HCT116 (cell line): ENCODE measurements at regions not wholly inside any gene's neighbourhood (a gene's known extent, or its start where the extent isn't known, plus 50 kb on each side); places are given as distances from the start of the nearest gene placed in this dataset.

Experiments used
- ATAC-seq: fragments of 200-7000 bp; cut with Tn5 transposase; 2 replicates; pipeline ENCODE4 v1.9.1; 2020; ENCODE audit warnings: mild to moderate bottlenecking, moderate library complexity
- BruUV-seq: library from RNA; stranded (reverse); fragments of 400-500 nt; replicated peaks from 2 replicates; lab custom pipeline; 2021; lab: Mats Ljungman, UMichigan
- CTCF ChIA-PET: fragments of 300-600 bp; sonication (Branson Sonifier 250); formaldehyde crosslinking; loops from one replicate; lab custom pipeline; 2021; ENCODE audit warnings: antibody characterized with exemption; lab: Charles Lee
- POLR2A ChIA-PET: fragments of 300-600, 350-600 bp; sonication (Branson Sonifier 250); formaldehyde crosslinking; loops from one replicate; lab custom pipeline; 2021; ENCODE audit warnings: antibody characterized with exemption; lab: Charles Lee
- RAD21 ChIA-PET, 2 experiments: fragments of 300-600 bp; sonication (Branson Sonifier 250); formaldehyde crosslinking; loops; one replicate each; lab custom pipeline; 2023; ENCODE audit warnings: low total read pairs in 2 of 2; ENCODE audit not compliant: uncharacterized antibody in 2 of 2, unreplicated experiment in 2 of 2, low non-redundant PET in 1 of 2; lab: Charles Lee
- DNase-seq: peaks from one replicate; pipeline ENCODE4 v3.0.0-alpha.2; 2010; ENCODE audit warnings: low read depth, low spot score
- H2AFZ ChIP-seq: fragments of 200-600 bp; shearing (Covaris generic), sonication (generic); 2 replicates; pipeline ENCODE4 v1.6.1; 2017; ENCODE audit warnings: low read depth, mixed run types, mixed read lengths, antibody characterized with exemption, low read length; ENCODE audit not compliant: poor library complexity, severe bottlenecking
- H3K27ac ChIP-seq: 2 replicates; pipeline ENCODE4 v1.5.1; 2012; ENCODE audit warnings: low read depth, low read length
- H3K27me3 ChIP-seq: fragments of 200-600 bp; sonication (generic); 2 replicates; pipeline ENCODE4 v1.6.1; 2016; ENCODE audit warnings: mixed run types, low read length, mixed read lengths; ENCODE audit not compliant: insufficient read depth
- H3K36me3 ChIP-seq, 2 experiments: fragments of 200-500 bp in 1 of 2; fragments of 200-600 bp in 1 of 2; sonication (Bioruptor generic) in 1 of 2; sonication (generic) in 1 of 2; 2 replicates each; pipeline versions ENCODE4 v1.5.1 to v1.6.1; 2014 to 2016; ENCODE audit warnings: low read length in 2 of 2, inconsistent platforms in 1 of 2, mixed read lengths in 1 of 2, mixed run types in 1 of 2; ENCODE audit not compliant: insufficient read depth in 2 of 2, control insufficient read depth in 1 of 2
- H3K4me1 ChIP-seq, 2 experiments: fragments of 200-600 bp in 1 of 2; sonication (generic) in 1 of 2; 2 replicates each; pipeline versions ENCODE4 v1.5.1 to v1.6.1; 2012 to 2017; ENCODE audit warnings: low read length in 2 of 2, inconsistent platforms in 1 of 2, mild to moderate bottlenecking in 1 of 2, mixed read lengths in 1 of 2, mixed run types in 1 of 2, moderate library complexity in 1 of 2; ENCODE audit not compliant: insufficient read depth in 2 of 2, control insufficient read depth in 1 of 2
- H3K4me2 ChIP-seq: fragments of 200-600 bp; sonication (generic); 2 replicates; pipeline ENCODE4 v1.6.1; 2017; ENCODE audit warnings: mixed run types, low read length, mixed read lengths
- H3K4me3 ChIP-seq, 2 experiments: fragments of 200-600 bp in 1 of 2; sonication (generic) in 1 of 2; replicated peaks in 1 of 2; 2 replicates each; pipeline ENCODE4 v1.5.1; 2011 to 2016; ENCODE audit warnings: low read length in 2 of 2, control low read depth in 1 of 2, low read depth in 1 of 2, mild to moderate bottlenecking in 1 of 2, mixed read lengths in 1 of 2, mixed run types in 1 of 2
- H3K79me2 ChIP-seq: fragments of 200-600 bp; sonication (generic); 2 replicates; pipeline ENCODE4 v1.6.1; 2017; ENCODE audit warnings: mild to moderate bottlenecking, mixed run types, low read length, moderate library complexity, mixed read lengths; ENCODE audit not compliant: insufficient read depth
- H3K9ac ChIP-seq: fragments of 200-600 bp; sonication (generic); 2 replicates; pipeline ENCODE4 v1.6.1; 2016; ENCODE audit warnings: low read length, mixed read lengths
- H3K9me2 ChIP-seq: fragments of 200-600 bp; sonication (generic), shearing (Covaris generic); 2 replicates; pipeline ENCODE4 v1.6.1; 2017; ENCODE audit warnings: mixed run types, mild to moderate bottlenecking, moderate library complexity; ENCODE audit not compliant: insufficient read depth
- H3K9me3 ChIP-seq, 2 experiments: fragments of 200-500 bp in 1 of 2; fragments of 200-600 bp in 1 of 2; sonication (Bioruptor generic) in 1 of 2; sonication (generic) in 1 of 2; 2 replicates each; pipeline ENCODE4 v1.6.1; 2014 to 2017; ENCODE audit warnings: low read length in 2 of 2, mixed read lengths in 2 of 2, inconsistent platforms in 1 of 2, low read depth in 1 of 2, mild to moderate bottlenecking in 1 of 2, mixed run types in 1 of 2, moderate library complexity in 1 of 2; ENCODE audit not compliant: control insufficient read depth in 1 of 2, insufficient read depth in 1 of 2
- H4K20me1 ChIP-seq: fragments of 200-600 bp; sonication (generic), shearing (Covaris generic); 2 replicates; pipeline ENCODE4 v1.6.1; 2017; ENCODE audit warnings: mixed run types, mild to moderate bottlenecking, moderate library complexity; ENCODE audit not compliant: insufficient read depth
- ATF3 ChIP-seq: IDR thresholded peaks from 2 replicates; pipeline ENCODE4 v1.6.1; 2012
- CBX3 ChIP-seq: IDR thresholded peaks from 2 replicates; pipeline ENCODE4 v1.6.1; 2012; ENCODE audit warnings: low read depth
- ELF1 ChIP-seq: IDR thresholded peaks from 2 replicates; pipeline ENCODE4 v1.6.1; 2012; ENCODE audit warnings: low read depth, borderline replicate concordance
- FOSL1 ChIP-seq: IDR thresholded peaks from 2 replicates; pipeline ENCODE4 v1.6.1; 2012; ENCODE audit warnings: low read depth
- JUND ChIP-seq: IDR thresholded peaks from 2 replicates; pipeline ENCODE4 v1.6.1; 2012
- POLR2A ChIP-seq: IDR thresholded peaks from 2 replicates; pipeline ENCODE4 v1.7.0; 2011; ENCODE audit warnings: borderline replicate concordance; ENCODE audit not compliant: insufficient read depth, insufficient read length; ENCODE audit errors: extremely low read depth
- POLR2AphosphoS5 ChIP-seq: IDR thresholded peaks from 2 replicates; pipeline ENCODE4 v1.6.1; 2011; ENCODE audit warnings: mild to moderate bottlenecking, low read depth, low read length, moderate library complexity
- SRF ChIP-seq: IDR thresholded peaks from 2 replicates; pipeline ENCODE4 v1.6.1; 2012; ENCODE audit warnings: low read depth
- ZFX ChIP-seq: fragments of 450-650 bp; IDR thresholded peaks from 2 replicates; pipeline ENCODE4 v1.6.1; 2017
- ZNF274 ChIP-seq: fragments of 200-500 bp; sonication (Bioruptor generic); IDR thresholded peaks from 2 replicates; pipeline ENCODE4 v1.6.1; 2014; ENCODE audit warnings: mild to moderate bottlenecking, low read depth, low read length, inconsistent platforms
- intact Hi-C: fragments of 100-400 bp; cut with micrococcal nuclease; formaldehyde crosslinking; loops from 2 replicates; pipeline ENCODE4 v1.10.0; 2022
- TF ChIP-seq, protein P1 (sequence below), 3 experiments: fragments of 200-600 bp in 1 of 3; sonication (generic) in 1 of 3; IDR thresholded peaks in 2 of 3; conservative IDR thresholded peaks in 1 of 3; 2 replicates each; pipeline ENCODE4 v1.5.1; 2012 to 2017; ENCODE audit warnings: low read depth in 2 of 3, low read length in 2 of 3, antibody characterized with exemption in 1 of 3, borderline replicate concordance in 1 of 3, control low read depth in 1 of 3, mild to moderate bottlenecking in 1 of 3, mixed read lengths in 1 of 3, mixed run types in 1 of 3, moderate library complexity in 1 of 3; ENCODE audit not compliant: insufficient read depth in 1 of 3
- TF ChIP-seq, protein P2 (sequence below): IDR thresholded peaks from 2 replicates; pipeline ENCODE4 v1.6.1; 2012; ENCODE audit warnings: low read depth
- TF ChIP-seq, protein P3 (sequence below): IDR thresholded peaks from 2 replicates; pipeline ENCODE4 v1.6.1; 2011; ENCODE audit warnings: mild to moderate bottlenecking, low read length, moderate library complexity; ENCODE audit not compliant: insufficient replicate concordance; ENCODE audit errors: extremely low read depth

DNA sequence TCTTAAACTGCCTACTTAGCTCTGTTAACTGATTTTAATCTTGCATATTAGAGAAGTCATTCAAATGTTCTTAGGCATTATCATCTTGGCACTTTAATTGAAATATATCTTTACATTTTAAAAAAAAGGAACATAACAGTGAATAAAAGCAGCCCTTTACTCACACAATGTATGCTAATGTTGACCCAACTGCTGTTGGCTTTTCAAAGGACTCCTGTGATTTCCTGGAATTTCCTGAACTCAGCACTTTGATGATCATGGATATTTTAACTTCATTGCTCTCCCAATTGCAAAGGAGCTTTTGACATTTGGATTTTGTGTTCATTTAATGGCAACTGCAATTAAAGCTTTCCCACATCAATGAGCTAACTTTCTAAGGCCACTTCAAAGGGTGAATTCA lies 1230.3 kb downstream of the DIAPH3 start:
- TF ChIP-seq ELF1 (no peak), CBX3 (no peak), SRF (no peak), ATF3 (no peak), JUND (no peak), ZFX (no peak), FOSL1 (no peak), POLR2A (no peak), POLR2AphosphoS5 (no peak), ZNF274 (no peak)
- TF ChIP-seq, protein P1, sequence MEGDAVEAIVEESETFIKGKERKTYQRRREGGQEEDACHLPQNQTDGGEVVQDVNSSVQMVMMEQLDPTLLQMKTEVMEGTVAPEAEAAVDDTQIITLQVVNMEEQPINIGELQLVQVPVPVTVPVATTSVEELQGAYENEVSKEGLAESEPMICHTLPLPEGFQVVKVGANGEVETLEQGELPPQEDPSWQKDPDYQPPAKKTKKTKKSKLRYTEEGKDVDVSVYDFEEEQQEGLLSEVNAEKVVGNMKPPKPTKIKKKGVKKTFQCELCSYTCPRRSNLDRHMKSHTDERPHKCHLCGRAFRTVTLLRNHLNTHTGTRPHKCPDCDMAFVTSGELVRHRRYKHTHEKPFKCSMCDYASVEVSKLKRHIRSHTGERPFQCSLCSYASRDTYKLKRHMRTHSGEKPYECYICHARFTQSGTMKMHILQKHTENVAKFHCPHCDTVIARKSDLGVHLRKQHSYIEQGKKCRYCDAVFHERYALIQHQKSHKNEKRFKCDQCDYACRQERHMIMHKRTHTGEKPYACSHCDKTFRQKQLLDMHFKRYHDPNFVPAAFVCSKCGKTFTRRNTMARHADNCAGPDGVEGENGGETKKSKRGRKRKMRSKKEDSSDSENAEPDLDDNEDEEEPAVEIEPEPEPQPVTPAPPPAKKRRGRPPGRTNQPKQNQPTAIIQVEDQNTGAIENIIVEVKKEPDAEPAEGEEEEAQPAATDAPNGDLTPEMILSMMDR (IDR thresholded peaks at IDR 0.05 in 2 of 3, conservative IDR thresholded peaks at IDR 0.05 in 1 of 3; ENCODE audit: borderline replicate concordance in 1 of 3, insufficient read depth in 1 of 3, low read depth in 2 of 3, low read length in 2 of 3), result no peak
- TF ChIP-seq, protein P2, sequence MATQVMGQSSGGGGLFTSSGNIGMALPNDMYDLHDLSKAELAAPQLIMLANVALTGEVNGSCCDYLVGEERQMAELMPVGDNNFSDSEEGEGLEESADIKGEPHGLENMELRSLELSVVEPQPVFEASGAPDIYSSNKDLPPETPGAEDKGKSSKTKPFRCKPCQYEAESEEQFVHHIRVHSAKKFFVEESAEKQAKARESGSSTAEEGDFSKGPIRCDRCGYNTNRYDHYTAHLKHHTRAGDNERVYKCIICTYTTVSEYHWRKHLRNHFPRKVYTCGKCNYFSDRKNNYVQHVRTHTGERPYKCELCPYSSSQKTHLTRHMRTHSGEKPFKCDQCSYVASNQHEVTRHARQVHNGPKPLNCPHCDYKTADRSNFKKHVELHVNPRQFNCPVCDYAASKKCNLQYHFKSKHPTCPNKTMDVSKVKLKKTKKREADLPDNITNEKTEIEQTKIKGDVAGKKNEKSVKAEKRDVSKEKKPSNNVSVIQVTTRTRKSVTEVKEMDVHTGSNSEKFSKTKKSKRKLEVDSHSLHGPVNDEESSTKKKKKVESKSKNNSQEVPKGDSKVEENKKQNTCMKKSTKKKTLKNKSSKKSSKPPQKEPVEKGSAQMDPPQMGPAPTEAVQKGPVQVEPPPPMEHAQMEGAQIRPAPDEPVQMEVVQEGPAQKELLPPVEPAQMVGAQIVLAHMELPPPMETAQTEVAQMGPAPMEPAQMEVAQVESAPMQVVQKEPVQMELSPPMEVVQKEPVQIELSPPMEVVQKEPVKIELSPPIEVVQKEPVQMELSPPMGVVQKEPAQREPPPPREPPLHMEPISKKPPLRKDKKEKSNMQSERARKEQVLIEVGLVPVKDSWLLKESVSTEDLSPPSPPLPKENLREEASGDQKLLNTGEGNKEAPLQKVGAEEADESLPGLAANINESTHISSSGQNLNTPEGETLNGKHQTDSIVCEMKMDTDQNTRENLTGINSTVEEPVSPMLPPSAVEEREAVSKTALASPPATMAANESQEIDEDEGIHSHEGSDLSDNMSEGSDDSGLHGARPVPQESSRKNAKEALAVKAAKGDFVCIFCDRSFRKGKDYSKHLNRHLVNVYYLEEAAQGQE, result no peak
- TF ChIP-seq, protein P3, sequence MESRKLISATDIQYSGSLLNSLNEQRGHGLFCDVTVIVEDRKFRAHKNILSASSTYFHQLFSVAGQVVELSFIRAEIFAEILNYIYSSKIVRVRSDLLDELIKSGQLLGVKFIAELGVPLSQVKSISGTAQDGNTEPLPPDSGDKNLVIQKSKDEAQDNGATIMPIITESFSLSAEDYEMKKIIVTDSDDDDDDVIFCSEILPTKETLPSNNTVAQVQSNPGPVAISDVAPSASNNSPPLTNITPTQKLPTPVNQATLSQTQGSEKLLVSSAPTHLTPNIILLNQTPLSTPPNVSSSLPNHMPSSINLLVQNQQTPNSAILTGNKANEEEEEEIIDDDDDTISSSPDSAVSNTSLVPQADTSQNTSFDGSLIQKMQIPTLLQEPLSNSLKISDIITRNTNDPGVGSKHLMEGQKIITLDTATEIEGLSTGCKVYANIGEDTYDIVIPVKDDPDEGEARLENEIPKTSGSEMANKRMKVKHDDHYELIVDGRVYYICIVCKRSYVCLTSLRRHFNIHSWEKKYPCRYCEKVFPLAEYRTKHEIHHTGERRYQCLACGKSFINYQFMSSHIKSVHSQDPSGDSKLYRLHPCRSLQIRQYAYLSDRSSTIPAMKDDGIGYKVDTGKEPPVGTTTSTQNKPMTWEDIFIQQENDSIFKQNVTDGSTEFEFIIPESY, result no peak
- peaks cover 13 to 15% of the 10 kb centered on the region in 2 experiments; a peak in 3 of 4 replicates for H3K9me3 ChIP-seq
- no peak for DNase-seq
- H3K36me3 ChIP-seq, result no peaks in the 10 kb centered on the region
- no peaks in the 10 kb centered on the region for H3K4me1 ChIP-seq
- H3K27me3 ChIP-seq, result no peaks in the 10 kb centered on the region
- H3K9me2 ChIP-seq, result no peaks in the 10 kb centered on the region
- no peak overlapping the region for H3K4me3 ChIP-seq
- no peak for ATAC-seq
- H3K79me2 ChIP-seq, result no peaks in the 10 kb centered on the region
- no peak overlapping the region for H3K4me2 ChIP-seq
- no peak overlapping the region for H3K9ac ChIP-seq
- intact Hi-C loops, result no loop called here
- no peaks in the 10 kb centered on the region for H4K20me1 ChIP-seq
- RAD21 ChIA-PET, result no interaction called here
- H3K27ac ChIP-seq, result no peak overlapping the region
- no peak overlapping the region for H2AFZ ChIP-seq
- POLR2A ChIA-PET, result no interaction called here
- BruUV-seq, result no TSS peak
- CTCF ChIA-PET, result no interaction called here
